ENCODE measurements at regions not wholly inside any gene's neighbourhood (a gene's known extent, or its start where the extent isn't known, plus 50 kb on each side); places are given as distances from the start of the nearest gene placed in this dataset.

- DNase-seq: no peak
These were observed 336.1 kb downstream of the MFSD1 start for GRCh38 chr3:159137949-159138348.

DNA sequence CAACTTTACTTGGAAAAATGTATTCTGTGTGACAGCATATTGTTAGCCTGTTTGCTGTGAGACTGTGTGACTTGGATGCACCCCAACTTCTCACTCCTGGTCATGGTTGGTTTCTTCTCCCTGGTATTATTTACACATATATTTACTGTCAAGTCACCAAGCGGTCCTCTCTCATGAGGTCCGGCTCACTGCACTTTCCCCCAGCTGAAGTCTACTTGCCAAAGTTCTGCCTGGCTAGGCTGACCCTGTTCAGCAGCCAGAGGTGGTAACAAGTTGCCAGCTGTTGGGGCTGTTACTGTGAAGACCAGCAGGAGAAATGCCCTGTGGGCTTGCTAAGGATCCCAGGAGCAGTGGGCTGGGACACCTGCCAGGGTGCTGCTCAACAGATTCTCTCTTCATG, 337.5 kb downstream of the MFSD1 start:
- DNase-seq: no peak

DNA sequence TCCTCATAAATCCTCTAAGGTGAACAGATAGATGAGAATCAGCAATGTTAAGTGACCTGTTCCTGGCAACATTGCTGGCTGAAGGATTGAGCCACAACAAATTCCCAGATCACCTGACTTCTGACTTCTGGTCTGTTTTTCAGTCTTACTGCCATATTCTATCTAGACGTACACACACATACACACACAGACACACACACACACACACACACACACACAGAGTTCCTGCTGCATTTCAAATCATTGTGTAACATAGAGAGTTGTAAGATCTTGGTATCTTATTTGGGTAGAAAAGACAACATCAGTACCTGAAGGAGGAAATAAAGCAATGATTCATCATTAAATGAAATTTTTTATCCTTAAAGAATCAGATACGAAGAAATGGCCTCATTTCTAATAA, 342.6 kb downstream of the MFSD1 start:
- no peak for DNase-seq

GRCh38 chr3:159144891-159145290, 343.0 kb downstream of the MFSD1 start:
- no peak for DNase-seq

GRCh38 chr3:159146392-159146791, 344.5 kb downstream of the MFSD1 start:
- no peak for DNase-seq

DNA sequence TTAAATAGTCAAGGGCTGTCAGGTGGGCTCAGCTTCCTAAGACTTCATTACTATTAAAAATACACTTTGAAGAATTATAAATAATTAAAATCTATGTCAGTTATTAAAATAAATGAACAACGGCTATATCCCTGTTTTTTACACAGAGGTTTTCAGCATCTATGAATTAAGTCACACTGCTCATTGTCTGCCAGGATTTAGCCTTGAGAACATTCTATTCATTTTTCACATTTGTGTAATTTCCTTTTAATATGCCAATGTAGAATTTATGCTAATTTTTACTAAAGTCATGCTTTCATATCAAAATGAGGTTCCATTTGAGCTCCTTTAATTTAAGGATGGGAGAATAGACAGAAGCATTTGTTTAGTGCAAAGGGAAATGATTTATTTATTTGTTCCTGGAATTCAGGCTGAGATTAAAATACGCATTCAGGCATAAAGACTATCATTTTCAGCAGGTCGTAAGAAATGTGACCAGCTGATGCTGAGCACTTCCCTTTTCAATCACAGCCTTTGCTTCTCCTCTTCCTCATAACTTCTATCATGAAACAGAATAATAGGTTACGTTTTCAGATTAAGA, 345.1 kb downstream of the MFSD1 start:
- no peak for DNase-seq

- DNase-seq: no peak
These were observed 346.0 kb downstream of the MFSD1 start for GRCh38 chr3:159147813-159148212.

GRCh38 chr3:159148466-159148865, 346.6 kb downstream of the MFSD1 start:
- no peak for DNase-seq

DNA sequence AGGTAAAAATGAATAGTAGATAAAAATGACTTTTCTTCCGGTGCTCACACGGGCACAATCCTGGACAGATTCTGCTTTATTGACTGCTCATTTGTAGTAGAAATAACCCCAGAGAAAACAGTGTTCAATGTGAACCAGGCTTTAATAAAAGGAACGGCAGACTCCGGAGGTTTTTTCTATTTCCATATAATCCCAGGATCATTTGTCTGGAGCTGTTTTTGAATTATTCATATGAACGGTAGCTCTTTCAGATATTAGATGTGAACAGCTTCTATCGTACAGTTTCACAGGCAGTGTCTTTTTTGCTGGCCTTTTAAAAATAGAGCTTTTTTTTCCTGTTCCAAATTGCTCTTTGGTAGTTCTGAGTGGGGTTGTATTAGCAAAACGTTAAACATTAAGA, 347.3 kb downstream of the MFSD1 start:
- no peak for DNase-seq

- DNase-seq: no peak
These were observed 347.8 kb downstream of the MFSD1 start for GRCh38 chr3:159149633-159150032.

DNA sequence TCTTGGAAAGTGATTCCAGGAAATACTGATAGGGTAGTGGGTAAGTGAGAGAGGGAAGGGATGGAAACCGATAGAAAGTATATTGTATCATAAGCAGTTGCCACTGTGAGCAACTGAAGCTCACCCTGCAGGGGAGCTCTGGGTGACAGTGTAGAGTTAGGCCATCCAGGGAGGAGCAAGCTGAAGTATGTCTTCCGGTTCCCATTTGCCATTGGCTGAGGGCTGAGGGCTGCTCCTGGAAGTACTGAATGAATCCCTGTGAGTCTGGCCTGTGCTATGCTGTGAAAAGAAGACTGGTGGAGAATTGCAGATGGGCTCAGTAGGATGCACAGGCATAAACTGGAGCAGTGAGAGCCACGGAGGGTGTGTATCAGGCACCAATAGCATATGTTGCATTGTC, 348.3 kb downstream of the MFSD1 start:
- no peak for DNase-seq

DNA sequence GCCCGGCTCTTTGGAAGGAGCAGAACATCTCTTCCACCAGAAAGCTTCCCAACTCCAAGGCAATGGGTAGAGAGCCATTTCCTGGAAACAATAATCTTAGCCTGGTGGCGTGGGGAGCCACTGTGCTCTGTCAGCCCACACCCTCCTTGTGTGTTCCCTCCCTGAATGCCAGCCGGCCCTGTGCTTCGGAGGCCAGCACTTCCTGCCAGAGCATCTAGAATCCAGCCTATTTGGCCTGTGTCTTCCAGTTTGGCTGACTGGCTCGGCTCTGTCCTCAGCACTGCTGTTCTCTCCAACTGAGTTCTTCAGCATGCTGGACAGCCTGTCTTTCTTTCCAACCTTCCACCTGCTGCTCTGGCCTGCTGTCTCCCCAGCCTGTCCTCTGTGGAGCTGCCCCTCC, 349.3 kb downstream of the MFSD1 start:
- DNase-seq: no peak

- no peak for DNase-seq
These were observed 355.4 kb downstream of the MFSD1 start for GRCh38 chr3:159157275-159157674.

- DNase-seq: no peak
These were observed 356.4 kb downstream of the MFSD1 start for GRCh38 chr3:159158213-159158612.

GRCh38 chr3:159158801-159159200, 356.9 kb downstream of the MFSD1 start:
- no peak for DNase-seq

DNA sequence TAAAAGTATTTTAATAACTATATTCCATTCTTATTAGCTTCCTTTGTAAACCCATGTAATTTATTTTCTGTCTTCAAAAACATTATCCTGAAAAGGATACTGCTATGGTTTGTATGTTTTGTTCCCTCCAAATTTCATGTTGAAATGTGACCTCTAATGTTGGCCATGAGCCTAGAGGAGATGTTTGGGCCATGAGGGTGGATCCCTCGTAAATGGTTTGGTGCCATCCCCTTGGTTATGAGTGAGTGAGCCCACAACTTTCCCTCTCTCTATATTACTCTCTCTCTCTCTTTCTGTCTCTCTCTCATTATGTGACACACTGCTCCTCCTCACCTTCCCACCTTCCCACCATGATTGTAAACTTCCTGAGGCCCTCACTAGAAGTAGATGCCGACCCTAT, 357.7 kb downstream of the MFSD1 start:
- DNase-seq: no peak

DNA sequence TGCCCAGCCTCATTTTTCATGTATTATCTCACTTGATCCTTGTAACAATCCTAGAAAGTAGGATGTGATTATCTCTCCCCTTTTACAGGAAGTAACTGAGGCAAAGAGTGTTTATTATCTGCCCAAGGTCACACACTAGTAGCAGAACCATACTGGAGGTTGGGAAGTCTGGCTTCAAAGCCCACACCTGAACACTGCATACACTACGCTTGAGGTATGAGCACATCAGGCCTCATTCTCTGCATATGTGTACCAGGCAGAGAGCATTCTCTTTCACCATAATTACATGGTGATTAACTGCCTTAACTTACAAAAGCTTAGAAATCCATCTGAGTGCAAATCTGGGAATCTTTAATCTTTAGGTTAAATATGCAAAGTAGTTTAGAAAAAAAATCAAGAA, 361.8 kb downstream of the MFSD1 start:
- no peak for DNase-seq

- no peak for DNase-seq
These were observed 364.1 kb downstream of the MFSD1 start for GRCh38 chr3:159165961-159166360.

GRCh38 chr3:159166899-159167586, 365.2 kb downstream of the MFSD1 start:
- DNase-seq: no peak

DNA sequence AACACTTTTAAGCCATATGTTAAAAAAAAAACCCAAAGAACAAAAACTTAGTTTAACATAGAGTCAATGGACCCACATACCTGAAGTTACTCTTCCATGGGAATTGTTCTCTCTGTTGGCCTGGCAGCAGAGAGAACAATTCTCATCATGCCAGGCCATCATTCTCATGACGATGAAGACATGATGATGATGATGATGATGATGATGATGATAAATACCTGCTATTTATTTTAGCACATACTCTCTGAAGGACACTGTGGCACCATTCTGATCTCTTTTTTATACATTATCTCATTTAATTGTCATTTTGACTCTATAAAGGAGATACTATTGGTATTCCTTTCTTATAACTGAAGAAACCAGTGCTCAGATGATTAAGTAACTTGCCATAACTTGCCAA, 366.9 kb downstream of the MFSD1 start:
- DNase-seq: no peak

DNA sequence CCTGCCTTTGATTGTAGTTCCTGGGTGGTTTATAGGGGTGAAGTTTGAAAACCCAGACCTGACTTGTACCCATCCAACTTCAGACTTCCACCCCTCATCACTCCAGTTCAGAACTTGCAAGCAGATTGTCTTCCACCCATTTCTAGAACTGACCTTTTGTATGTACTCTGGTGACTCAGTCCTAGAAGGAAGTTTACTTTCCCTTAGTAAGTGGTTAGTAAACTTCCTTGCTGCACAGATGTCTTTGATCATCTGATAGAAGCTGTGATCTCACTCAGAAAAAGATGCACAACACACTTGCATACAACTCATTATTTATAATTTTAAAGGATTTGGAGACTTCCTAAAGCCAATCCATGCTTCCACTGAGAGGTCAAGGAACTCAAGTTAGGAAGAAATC, 368.0 kb downstream of the MFSD1 start:
- DNase-seq: no peak

GRCh38 chr3:159170436-159171003, 368.7 kb downstream of the MFSD1 start:
- DNase-seq: no peak

DNA sequence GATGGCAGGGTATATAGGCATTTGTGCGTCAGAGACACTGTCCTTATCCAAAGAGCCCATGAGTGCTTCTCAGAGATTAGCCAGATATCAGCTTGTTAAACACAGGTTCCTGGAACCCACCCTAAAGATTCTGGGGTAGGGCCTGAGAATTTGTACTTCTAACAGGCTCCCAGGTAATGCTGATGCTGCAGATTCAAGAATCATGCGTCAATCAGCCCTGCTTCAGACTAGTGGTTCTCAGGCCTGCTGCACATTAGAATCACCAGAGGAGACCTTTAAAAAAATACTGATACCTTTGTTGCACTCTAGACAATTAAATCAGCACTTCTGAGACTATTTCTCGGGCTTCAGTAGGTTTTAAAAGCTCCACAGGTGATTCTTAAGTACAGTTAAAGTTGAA, 369.5 kb downstream of the MFSD1 start:
- DNase-seq: no peak

DNA sequence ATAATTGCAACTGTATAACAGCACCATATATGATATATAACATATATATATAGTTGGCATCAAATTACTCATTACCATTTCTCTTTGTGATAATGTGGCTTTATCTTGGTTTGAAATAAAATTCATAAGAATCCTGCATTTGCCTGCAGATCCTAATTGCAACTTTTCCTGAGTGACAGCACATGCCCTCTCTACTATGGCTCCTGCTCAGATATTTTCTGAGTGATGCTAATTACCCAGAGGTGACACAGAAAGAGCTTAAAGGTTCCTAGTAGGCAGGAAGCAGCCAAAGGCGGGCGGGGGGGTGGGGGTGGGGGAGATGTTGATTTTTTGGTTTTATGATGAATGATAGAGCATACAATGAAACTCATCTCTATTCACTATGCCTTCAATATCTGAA, 370.6 kb downstream of the MFSD1 start:
- DNase-seq: no peak
